NCI-H146 treated with DMSO at 0.1 percent for 48 hours (cell line): ENCODE measurements at regions not wholly inside any gene's neighbourhood (a gene's known extent, or its start where the extent isn't known, plus 50 kb on each side); places are given as distances from the start of the nearest gene placed in this dataset.

Experiments used
- DNase-seq: peaks from one replicate; lab custom pipeline; 2025; ENCODE audit not compliant: unreplicated experiment; lab: John Stamatoyannopoulos, UW

DNA sequence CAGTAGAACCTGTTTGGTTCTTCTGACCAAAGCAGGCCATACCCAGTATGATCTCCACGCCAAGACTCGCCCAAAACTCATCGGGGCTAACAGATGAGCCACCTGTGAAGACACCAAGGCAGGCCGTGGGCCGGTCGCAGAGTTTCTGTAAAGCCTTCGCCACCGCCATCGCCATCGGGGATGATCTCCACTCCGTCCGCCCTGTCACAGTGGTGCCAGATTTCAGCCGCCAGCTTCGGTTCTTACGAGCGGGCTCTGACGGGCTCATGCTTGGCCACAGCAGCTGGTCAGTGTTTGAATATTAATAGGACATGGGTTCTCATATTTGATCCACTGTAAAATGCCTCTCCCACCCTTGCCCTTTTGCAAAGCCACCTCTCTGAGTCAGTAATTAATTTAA, 113.2 kb upstream of the TMEM132D start:
- no peak for DNase-seq

DNA sequence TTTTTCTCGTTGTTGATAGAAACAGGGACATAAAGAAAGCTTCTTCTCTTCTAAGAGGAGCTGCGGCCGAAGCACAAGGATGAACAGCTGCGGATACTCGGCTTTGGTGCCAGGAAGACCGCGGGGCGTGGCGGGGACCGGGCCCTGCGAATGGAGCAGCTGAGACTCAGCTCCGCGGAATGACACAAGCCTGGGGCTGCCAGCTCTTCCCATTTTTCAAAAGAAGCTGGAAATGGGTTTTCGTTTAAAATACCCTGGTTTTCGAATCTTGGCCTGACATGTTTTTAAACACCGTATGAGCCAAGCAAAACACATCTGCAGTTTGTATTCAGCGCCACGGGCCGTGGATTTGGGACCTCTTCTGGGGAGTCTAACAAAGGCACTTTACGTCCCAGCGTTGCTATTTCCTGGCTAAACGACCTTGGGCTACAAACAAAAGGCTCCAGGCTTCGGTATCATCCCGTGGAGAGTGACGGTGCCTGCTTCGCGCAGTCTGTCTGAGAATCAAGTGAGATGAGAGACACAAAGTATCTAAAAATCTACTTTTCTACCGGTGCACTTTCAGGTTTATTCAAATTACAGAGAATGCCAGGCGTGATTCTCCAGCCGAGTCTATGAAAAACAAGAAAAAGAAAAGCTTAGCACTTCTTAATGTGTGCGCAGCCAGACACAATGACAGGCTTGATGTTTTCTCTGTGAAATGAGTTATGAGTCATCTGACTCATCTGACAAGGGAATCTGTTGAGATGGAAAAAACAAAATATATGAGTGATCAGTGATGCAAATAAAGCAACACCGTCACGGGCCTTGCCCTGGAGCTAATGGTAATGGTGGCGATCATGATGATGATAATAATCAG, 114.0 kb upstream of the TMEM132D start:
- peak; percentile 32 for DNase-seq

DNA sequence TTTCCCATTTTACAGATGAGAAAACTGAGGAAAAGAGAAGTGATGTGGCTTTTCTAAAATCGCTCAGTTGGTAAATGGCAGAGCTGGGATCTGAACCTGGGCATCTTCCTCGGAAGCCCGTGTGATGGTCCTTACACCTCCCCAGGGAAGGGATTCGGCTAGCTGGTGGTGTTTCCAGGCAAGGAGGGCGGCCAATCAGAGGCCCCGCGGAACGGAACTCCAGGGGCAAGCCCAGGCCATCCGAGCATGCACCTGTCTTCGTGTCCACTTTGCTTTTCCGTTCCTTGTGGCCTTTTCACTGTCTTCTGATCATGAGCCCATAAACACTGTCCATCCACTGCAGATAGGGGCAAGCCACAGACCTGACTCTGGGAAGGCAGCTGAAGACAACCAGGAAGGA, 114.8 kb upstream of the TMEM132D start:
- no peak for DNase-seq

GRCh38 chr12:130026608-130027176, 122.9 kb upstream of the TMEM132D start:
- DNase-seq: peak; percentile 27

DNA sequence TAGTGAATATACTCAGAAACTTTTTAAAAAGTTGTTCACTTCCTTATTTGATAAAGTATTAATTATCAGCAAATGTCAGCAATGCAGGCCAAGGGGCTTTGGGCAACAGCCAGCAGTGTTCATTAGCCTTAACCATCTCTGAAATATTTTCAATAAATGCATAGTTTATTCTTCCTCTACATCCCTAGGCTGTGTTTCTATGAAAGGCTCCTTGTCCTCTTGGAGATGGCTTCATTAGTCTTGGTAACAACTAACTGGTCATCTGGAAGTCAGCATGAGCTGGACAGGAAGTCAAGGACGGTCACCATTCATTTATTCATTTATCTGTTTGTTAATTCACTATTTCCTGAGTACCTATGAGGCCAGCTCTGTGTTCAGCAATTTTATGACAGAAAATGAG, 124.0 kb upstream of the TMEM132D start:
- no peak for DNase-seq

GRCh38 chr12:130029151-130029550, 125.3 kb upstream of the TMEM132D start:
- no peak for DNase-seq

- no peak for DNase-seq
Measured at GRCh38 chr12:130031041-130031440, 127.2 kb upstream of the TMEM132D start.

GRCh38 chr12:130031571-130032189, 127.9 kb upstream of the TMEM132D start:
- no peak for DNase-seq

GRCh38 chr12:130041983-130042812, 120.1 kb upstream of the FZD10 start:
- peak; percentile 63 for DNase-seq

- DNase-seq: peak; percentile 59
Measured at GRCh38 chr12:130043685-130044406, 118.4 kb upstream of the FZD10 start.

GRCh38 chr12:130044991-130045621, 117.2 kb upstream of the FZD10 start:
- peak; percentile 86 for DNase-seq

GRCh38 chr12:130049666-130050065, 112.6 kb upstream of the FZD10 start:
- no peak for DNase-seq

DNA sequence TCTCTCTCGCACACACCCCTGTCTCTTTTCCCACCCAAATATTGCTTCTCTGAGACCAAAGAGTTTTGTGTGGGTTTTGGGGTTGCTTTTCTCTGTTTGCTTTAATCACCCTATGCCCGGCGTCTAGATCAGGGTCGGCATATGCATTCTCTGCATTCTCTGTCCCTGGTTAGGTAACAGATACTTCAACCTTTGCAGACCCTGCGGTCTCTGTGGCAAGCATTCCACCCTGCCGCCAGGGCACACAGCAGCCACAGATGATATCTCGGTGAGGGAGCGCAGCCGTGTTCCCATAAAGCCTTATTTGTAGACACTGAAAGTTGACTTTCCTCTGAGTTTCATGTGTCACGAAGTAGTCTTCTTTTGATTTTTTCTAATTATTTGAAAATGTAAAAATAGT, 110.4 kb upstream of the FZD10 start:
- no peak for DNase-seq

GRCh38 chr12:130053651-130054069, 108.6 kb upstream of the FZD10 start:
- DNase-seq: peak; percentile 86

DNA sequence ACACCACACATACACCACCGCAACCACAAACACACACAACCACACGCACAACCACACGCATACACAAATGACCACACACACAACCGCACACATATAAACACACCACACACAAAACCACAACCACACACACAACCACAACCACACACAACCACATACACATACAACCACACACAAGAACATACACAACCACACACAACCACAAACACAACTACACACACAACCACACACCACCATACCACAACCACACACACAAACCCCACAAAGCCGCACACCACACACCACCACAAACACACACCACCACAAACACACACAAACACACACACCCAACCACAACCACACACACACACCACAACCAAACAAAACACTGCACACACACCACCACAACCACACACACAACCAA, 107.5 kb upstream of the FZD10 start:
- no peak for DNase-seq

DNA sequence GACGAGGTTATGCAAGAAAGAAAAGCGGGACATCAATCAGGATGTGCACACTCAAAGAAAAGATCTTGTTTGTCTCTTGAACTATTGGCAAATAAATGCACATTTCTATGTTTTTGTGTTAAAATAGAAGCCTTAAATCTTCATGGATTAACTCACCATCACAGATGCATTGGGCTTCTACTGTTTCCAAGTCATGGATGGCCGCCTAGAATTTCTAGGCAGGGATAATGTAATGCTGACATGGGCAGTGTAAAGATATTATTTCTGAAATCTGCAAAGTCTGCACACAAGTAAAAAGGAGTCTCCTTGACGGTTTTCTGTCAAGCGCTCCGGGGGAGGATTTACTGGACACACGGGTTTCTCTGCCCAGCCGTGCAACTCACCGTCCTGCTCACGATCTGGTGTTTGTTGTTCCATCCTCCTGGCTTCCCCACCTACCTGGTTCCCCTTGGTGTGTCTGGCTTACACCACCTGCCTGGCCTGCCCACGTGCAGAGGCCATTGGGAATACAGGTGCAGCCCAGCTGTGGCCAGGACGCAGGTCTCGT, 103.3 kb upstream of the FZD10 start:
- DNase-seq: peak; percentile 58

DNA sequence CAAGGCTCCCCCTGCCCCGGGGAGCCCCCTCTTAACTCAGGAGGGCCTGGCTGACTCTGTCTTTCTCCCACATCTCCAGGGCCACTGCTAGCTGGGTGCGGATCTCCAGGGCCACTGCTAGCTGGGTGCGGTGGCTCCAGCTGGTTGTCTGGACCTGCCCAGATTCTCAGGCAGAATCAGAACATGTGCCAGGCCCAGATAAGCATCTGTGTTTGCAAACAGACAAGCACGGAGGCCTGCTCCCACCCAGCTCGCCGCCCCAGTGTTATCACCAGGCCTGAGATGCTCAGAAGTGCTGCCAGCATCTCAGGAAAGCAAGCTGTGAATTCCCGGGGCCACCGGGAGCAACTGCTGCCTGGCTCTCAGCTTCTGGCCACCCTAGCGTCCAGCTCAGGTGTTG, 98.4 kb upstream of the FZD10 start:
- DNase-seq: no peak

DNA sequence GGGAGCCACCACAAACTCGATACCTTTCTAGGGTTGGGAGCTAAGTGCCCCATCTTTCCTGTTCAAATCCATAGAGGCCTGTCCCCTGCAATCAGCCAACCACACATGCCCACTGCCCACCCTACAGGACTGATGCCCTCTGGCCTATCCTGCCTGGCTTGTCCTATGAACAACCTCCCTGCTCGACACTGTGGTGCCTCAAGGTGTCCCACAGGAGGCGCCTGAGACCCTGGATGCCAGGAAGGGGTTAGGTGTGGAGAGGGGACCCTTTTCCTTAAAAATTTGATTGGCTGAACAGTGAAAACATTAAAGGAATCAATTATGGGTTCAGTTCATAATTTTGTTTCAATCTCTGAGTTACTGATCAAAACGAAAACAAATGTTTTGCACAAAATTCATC, 97.3 kb upstream of the FZD10 start:
- DNase-seq: no peak

DNA sequence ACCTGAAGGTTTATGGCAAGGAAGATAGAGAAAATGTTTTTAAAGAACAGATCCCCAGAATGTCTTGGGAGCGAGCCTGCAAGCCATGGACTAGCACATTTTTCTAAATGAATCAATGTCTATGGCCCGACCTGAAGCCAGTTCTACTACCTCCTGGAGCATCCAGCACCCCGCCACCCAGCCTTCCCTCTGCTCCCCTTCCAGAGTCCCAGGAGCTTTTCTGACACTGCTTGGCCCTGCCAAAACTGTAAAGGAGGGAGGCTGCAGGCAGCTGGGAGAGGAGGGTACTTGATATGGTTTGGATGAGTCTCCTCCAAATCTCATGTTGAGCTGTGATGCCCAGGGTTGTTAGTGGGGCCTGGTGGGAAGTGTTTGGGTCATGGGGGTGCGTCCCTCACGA, 95.5 kb upstream of the FZD10 start:
- no peak for DNase-seq

- no peak for DNase-seq
Measured at GRCh38 chr12:130068741-130069140, 93.5 kb upstream of the FZD10 start.
